Fibroblast of lung (primary cell): ENCODE measurements at regions not wholly inside any gene's neighbourhood (a gene's known extent, or its start where the extent isn't known, plus 50 kb on each side); places are given as distances from the start of the nearest gene placed in this dataset.

ENCODE experiments used
- CTCF ChIP-seq, 2 donors: IDR thresholded peaks in 1 of 2; conservative IDR thresholded peaks in 1 of 2; 1 replicate in 1 of 2; 2 replicates in 1 of 2; pipeline ENCODE4 v1.5.1; 2011 to 2012; ENCODE audit warnings: low read length in 2 of 2, control low read depth in 1 of 2, inconsistent platforms in 1 of 2, low read depth in 1 of 2, mild to moderate bottlenecking in 1 of 2
- EZH2 ChIP-seq: IDR thresholded peaks from 2 replicates; pipeline ENCODE4 v1.5.1; 2012; ENCODE audit warnings: low read length, control low read depth, mild to moderate bottlenecking; ENCODE audit errors: missing control alignments

DNA sequence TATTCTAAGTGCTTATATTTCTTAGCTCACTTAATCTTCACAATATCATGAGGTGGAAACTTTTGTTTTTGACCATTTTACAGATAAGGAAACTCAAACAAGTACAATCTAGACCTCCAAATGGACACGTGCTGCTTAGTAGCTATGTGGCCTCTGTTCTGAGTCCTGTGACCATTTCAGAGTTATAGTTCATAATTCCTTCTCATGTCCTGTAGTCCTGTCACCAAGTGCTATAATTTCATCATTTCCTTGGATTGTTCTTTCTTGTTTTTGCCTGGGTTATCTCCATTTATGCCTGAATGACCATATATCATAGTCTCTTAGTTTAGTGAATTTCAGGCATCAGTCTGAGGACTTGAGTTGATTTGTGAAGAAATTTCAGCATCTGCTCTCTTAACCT is 91.7 kb downstream of the NUP35 start:
- TF ChIP-seq EZH2 (no peak), CTCF (conservative IDR thresholded peaks at IDR 0.05 in 1 of 2, IDR thresholded peaks at IDR 0.05 in 1 of 2; ENCODE audit: low read depth in 1 of 2, low read length in 2 of 2) (no peak)
